NCI-H187 (cell line): ENCODE measurements at regions not wholly inside any gene's neighbourhood (a gene's known extent, or its start where the extent isn't known, plus 50 kb on each side); places are given as distances from the start of the nearest gene placed in this dataset.
A peak's percentile ranks its signal among the peaks of the same experiment; 100 is the strongest.
"Not testable (repeated sequence)": the region's sequence is repeated elsewhere in the genome, so short reads cannot be mapped to it uniquely, and the experiment has no call there.

Source experiments
- DNase-seq, 2 experiments: peaks; one replicate each; lab custom pipeline; 2025; lab: John Stamatoyannopoulos, UW

DNA sequence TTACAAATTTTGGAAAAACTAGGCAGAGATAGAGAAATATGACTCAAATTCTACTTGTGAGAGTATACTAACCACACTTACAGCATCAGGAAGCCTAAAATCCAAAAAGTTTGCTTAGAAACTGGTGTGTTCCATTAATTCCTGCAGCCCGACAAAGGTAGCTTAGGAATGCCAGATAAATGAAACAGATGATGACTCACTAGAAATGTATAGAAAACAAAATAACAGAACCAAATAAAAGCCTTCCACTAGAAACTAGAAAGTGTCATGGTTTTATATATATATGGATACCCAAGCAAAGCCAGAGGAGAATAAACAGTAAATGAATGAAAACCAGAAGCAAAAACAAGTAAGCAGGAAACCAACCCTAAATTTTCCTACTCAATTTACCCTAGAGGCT, 272.2 kb upstream of the PRDM9 start:
- no peak for DNase-seq

- no peak for DNase-seq
These were observed 273.2 kb upstream of the PRDM9 start for GRCh38 chr5:23234197-23234596.

DNA sequence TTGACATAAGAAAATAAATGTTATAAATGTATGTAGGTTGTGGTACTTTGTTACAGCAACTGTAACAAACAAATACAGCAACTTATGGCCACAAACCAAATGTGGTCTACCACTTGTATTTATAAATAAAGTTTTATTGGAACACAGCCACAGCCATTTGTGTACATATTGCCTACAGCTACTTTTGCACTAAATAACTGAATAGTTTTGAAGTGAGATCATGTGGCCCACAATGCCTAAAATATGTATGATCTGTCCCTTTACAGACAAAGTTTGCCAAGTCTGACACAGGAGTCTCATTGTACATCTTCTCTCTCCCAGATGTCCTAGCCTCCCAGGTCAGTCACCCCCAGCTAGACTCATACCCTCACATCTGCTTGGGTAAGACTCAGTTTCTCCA, 283.6 kb upstream of the PRDM9 start:
- no peak for DNase-seq

DNA sequence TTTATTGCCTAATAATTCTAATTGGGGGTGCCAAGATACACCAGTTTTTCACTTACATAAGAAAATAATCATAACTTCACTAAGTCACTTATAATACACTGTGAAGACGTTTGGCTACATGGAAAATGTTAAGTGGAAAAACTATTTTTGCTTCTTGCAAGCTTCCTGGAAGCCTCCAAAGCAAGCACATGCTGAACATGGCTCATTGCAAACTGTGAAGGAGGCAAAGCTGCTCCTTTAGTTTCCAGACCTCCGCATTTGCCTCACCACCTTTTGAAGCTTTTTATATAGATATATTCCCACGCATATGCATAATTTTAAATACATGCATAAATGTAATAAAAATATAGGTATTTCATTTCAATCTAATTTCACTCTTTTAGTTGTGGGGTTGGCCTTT, 285.6 kb upstream of the PRDM9 start:
- no peak for DNase-seq

DNA sequence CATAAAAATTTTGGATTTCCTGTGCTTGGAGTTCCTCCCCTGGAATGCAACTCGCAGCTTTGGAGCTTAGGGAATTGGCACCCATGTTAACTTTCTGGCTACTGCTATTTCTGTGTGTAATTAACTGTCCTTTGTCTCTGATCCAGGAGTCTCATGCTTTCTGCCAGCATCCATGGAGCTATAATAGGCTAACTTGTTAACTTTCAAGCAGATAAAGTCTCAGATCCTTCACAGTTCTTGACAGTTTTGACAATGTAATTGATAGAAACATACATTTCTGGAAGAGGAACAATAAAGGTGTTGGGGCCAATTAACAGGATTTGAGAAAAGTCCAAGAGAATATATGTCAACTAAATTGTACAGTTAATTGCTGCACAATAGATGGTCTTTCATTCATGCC, 290.2 kb upstream of the PRDM9 start:
- DNase-seq = no peak

- DNase-seq = no peak
These were observed 291.1 kb upstream of the PRDM9 start for GRCh38 chr5:23216345-23216744.

- DNase-seq = peak; percentile 33 to 70
These were observed 298.4 kb upstream of the PRDM9 start for GRCh38 chr5:23208959-23209431.

DNA sequence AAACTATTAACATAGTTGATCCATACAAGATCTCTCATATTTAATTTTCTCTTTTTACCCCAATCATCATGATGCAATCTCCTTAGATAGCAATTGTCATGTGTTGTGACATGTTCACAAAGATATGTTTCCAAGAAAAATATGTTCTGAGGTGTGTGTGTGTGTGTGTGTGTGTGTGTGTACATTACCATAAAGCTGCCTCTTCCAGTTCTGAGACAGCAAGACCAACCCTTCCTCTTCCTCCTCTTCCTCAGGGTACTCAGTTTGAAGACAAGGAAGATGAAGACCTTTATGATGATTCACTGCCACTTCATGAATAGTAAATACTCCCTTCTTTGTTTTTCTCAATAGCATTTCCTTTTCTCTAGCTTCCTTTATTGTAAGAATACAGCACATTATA, 303.3 kb upstream of the PRDM9 start:
- DNase-seq = no peak

GRCh38 chr5:23169660-23170416, 316.7 kb upstream of the CDH12 start:
- DNase-seq = no peak

- no peak for DNase-seq
These were observed 311.8 kb upstream of the CDH12 start for GRCh38 chr5:23164971-23165370.

- no peak for DNase-seq
These were observed 305.0 kb upstream of the CDH12 start for GRCh38 chr5:23158179-23158578.

DNA sequence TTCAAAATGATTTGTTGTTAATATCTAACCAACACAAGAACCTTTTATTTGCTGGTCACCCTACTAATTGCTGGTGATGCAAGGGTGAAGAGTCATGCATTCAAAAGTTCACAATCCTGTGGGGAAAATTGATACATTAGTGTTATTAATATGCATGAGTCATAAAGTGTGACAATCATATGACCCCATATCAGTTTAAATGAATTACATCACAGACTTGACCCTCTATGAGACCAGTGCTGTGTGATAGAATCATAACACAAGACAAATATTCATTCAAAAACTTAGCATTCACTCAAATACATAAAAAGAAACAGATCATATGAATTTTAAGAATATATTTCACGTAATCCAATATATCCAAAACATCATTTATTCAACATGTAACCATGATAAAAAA, 304.6 kb upstream of the CDH12 start:
- no peak for DNase-seq

DNA sequence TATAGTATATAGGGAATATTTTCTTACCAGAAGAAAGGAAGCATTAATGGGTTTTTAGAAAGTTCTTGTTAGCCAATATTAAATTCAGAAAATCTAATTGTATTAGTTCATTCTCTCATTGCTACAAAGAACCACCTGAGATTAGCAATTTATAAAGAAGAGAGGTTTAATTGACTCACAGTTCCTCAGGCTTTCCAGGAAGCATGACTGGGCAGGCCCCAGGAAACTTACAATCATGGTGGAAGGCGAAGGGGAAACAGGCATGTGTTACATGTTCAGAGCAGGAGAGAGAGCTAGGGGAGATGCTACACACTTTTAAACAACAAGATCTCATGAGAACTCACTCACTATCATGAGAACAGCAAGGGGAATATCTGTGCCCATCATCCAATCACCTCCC, 304.0 kb upstream of the CDH12 start:
- DNase-seq = no peak

- no peak for DNase-seq
These were observed 294.5 kb upstream of the CDH12 start for GRCh38 chr5:23147625-23148024.

DNA sequence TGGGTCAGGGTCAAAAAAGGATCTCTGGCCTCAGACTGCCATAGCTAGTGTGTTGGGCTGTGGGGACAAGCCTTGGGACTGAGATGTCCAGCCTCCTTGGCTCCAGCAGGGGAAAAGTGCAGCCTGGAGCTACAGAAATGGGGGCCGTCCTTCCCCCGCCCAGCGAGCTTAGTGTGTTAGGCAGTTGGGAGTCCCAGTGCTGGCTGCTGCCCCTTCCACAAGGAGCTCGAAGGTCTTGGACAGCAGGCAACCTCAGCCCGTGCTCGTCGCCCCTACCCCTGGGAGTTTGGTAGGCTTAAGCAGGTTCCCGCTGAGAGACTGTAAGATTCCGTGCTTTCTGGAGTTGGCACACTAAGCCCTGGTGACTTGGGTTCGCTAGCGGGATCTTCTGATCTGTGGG, 293.0 kb upstream of the CDH12 start:
- no peak for DNase-seq

- DNase-seq = no peak
These were observed 286.4 kb upstream of the CDH12 start for GRCh38 chr5:23139338-23140171.

DNA sequence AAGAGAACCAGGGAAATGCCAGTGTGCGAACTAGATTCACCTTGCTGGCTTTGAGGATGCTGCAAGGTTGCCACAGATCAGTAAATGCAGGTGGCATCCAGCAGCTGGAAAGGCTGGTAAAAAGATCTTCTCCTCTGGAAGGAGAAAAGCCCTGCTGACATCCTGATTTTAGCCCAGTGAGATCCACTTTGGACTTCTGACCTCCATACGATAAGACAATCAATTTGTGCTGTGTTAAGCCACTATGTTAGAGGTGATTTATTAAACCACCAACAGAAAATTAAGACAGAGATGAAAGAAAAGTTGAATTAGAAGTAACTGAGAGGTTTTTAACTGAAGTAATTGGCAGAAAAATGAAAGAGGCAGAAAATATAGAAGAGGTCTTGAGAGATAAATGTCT, 283.8 kb upstream of the CDH12 start:
- no peak for DNase-seq

DNA sequence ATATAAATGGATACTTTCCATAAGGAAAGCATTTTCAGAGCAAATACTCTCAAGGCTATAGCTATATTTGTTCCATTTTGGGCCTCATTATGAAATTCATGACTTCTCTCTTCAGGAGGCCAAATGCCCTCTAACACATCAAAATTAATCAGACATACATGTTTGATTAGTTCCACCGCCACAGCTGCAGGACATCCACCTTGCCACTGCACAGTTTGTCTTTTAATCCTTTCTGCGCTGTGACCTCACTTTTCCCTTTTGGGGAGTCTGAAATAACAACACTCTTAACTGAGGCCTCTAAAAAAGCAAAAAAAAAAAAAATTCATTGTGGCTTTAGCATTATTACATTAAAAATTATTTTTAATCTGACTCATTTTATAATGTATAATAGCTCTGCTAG, 279.1 kb upstream of the CDH12 start:
- DNase-seq = no peak

DNA sequence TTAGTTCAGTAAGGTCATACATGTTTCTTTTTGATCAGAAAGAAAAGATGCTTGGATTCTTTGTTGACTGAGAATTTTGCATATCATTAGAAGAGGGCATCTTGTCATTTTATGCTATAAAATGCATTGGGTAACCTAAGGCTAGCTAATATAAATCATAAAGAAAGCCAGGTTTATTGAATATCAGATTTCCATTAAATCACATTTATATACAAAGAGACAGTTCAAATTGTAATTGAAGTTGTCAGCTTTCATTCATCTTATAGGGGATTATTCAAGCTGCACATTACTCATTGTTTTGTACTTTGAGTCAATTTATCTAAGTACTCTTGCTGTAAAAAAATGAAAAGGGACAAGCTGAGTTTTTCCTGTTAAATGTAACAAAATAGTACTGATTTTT, 259.1 kb upstream of the CDH12 start:
- DNase-seq = no peak

DNA sequence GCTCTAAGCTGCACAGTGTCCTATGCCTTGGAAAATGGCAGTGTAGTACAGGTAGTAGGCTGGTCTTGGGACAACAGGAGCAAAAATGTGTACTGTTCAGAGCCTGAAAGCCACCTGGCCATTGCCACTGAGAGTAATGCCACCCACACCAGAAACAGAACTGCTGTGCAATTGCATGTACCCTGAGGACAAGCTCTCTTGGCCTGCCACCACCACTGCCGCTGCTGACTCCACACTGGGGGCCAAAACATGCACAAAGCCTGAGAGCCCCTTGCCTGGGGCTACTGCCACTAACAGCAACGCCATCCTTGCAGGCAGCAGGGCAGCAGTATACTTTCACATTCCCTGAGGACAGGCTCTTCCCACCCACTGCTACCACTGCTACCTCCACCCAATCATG, 251.9 kb upstream of the CDH12 start:
- no peak for DNase-seq

DNA sequence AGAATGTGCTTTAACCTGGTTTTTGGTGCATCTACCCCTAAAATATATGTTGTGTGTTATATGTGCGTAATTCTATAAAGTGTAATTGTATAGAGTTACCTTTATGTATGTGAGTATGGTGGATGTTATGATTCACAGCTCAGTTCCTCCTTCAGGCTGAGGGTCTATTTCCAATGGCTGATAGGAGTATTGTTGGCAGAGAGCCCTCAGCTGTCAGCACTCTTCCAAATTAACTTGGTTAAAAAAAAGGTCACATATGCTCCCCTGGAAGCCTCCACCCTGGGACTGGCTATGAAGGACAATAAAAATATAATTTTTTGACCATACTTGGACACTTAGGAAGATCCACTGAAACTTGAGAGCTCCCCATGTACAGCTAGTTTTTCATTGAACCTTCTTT, 250.4 kb upstream of the CDH12 start:
- DNase-seq = no peak

DNA sequence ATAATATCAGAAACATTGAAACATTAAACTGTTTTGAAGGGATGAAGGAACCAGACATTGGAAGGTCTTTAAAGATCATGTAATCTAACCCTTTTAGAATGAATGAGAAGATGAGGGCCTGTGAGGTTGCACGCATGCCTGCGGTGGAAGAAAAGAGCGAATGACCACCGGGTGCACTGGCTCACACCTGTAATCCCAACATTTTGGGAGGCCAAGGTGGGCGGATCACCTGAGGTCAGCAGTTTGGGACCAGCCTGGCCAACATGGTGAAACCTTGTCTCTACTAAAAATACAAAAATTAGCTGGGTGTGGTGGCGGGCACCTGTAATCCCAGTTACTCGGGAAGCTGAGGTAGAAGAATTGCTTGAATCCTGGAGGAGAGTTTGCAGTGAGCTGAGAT, 242.3 kb upstream of the CDH12 start:
- DNase-seq = not testable (repeated sequence)

DNA sequence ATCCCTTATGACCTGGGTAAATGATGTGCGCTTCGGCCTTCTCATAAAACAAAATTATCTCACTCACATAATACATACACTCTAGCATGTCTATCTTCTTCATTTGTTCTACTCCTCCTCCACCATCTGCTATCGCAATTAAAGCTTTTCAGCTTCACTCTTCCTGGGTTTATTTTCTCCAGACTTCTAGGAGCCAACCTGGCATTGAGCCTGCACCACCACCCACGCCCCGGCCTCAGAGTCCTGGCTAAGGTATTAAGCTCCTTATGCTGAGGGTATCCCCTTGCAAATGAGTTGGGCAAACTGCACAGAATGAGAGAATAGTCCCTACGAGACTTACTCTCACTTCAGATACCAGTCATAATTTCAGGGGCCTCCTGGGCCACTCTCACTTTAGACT, 236.1 kb upstream of the CDH12 start:
- no peak for DNase-seq
